ENCODE measurements at regions not wholly inside any gene's neighbourhood (a gene's known extent, or its start where the extent isn't known, plus 50 kb on each side); places are given as distances from the start of the nearest gene placed in this dataset.
"Not testable (repeated sequence)": the region's sequence is repeated elsewhere in the genome, so short reads cannot be mapped to it uniquely, and the experiment has no call there.

GRCh38 chr17:71485426-71485825 lies 635.4 kb upstream of the SOX9 start:
- no peak for DNase-seq (ENCODE audit: low spot score)

DNA sequence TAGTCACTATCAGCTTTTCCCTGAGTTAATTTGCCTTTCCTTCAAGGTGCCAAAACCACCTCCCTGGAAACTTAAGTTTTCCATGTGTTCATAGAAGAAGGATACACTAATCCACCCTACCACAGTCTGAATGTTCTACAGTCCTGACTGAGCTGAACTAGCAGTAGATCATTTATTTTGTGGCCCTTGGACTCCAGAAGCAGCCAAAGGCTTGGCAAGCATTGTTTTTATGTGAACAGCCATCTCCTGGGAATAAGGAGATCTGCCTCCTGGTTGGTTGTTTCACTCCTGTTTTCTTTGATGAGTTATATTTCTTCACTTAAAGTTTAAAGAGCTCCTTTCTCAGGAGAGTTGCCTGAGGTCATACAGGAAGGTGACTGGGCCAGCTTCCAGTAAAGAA lies 634.6 kb upstream of the SOX9 start:
- no peak for DNase-seq (ENCODE audit: low spot score)

GRCh38 chr17:71488851-71489250 lies 632.0 kb upstream of the SOX9 start:
- DNase-seq (ENCODE audit: low spot score) = no peak

DNA sequence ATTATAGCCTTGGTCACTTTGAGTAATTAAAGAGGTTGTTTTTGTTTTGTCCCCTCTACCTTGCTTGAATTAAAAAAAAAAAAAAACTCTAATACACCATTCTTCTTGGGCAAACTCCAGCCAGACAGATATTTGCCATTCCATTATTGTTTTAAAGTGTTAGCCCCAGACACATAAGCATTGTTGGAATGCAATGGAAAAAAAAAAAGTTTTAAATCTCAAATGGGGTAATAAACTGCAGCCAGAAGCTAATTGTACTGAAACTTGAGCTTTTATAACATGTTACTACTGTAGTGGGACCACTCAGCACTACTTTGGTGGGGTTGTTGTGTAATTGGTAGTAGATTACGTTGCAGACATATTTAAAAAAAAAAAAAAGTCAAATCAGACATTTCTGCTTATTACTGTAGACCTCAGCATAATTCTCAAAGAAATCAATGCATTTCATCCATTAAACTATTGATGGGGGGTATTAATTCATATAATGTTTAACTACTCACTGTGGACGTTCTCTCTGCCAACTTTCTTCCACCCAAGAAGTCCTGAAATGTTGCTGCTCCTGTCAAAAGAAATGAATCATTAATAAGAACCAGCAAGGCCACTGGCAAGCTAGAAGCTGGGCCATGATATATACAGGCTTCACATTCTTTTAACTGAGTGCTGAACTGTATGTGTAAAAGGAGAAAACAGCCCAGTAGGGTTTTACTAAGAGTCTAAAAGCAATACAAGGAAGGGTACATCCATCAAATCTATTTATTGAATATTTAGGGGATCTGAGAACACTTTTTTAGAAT lies 626.6 kb upstream of the SOX9 start:
- DNase-seq (ENCODE audit: low spot score) = no peak

GRCh38 chr17:71495420-71495819 lies 625.4 kb upstream of the SOX9 start:
- no peak for DNase-seq (ENCODE audit: low spot score)

GRCh38 chr17:71496552-71496951 lies 624.3 kb upstream of the SOX9 start:
- no peak for DNase-seq (ENCODE audit: low spot score)

- no peak for DNase-seq (ENCODE audit: low spot score)
Observed at GRCh38 chr17:71500761-71501555, 619.9 kb upstream of the SOX9 start.

DNA sequence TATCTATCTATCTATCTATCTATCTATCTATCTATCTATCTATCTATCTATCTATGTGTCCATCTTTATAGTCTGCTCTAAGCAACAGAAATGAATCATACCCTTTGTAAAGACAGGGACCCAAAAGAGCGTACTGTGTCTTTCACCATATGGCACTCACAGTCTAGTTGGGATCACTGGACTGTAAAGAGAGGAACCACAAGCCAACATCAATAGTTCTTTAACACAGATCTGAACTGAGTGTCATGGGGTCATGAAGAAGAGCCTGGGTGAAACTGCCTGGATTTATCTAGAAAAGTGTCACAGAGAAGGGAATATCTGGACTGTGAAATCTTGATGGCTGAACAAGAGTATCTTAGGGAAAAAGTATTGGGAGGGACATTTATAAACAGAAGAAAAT lies 619.1 kb upstream of the SOX9 start:
- DNase-seq (ENCODE audit: low spot score) = no peak

- no peak for DNase-seq (ENCODE audit: low spot score)
Observed at GRCh38 chr17:71502443-71502842, 618.4 kb upstream of the SOX9 start.

DNA sequence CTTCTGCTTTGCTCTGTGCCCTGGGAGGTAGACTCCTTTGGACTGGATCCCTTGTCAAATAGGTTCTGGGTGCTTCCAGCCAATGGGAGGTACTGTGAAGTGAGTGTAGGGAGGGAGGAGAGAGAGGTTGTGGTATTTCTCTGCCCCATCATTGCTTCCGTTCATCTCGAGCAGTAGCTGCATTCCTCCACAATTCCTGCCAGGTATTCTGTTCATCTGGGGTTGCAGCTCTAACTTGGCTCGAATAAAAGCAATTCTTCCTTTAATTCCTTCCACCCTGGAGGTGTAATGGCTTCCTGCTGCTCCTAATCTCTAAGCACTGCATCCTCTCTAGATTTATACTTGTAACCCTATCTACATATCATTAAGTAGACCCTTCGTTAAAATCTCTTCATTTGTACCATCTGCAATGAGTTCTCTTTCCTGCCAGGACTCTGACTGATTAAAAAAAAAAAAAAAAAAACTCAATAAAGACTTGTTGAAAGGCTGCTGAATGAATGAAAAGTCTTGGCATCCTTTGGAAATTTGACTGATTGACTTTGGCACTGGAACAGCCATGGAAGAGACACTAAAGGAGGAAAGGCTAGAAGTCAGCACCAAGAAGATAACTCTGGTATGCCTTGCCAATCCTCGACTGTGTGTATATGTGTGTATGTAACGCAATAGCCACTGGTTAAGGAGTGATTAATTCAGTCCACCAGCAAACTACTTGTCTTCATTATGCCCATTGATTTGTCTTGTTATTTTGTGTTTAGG lies 616.9 kb upstream of the SOX9 start:
- peak; percentile 4 for DNase-seq (ENCODE audit: low spot score)

GRCh38 chr17:71505200-71505599 lies 615.6 kb upstream of the SOX9 start:
- DNase-seq (ENCODE audit: low spot score) = no peak

- no peak for DNase-seq (ENCODE audit: low spot score)
Observed at GRCh38 chr17:71505981-71506380, 614.8 kb upstream of the SOX9 start.

GRCh38 chr17:71511266-71511995 lies 609.4 kb upstream of the SOX9 start:
- DNase-seq (ENCODE audit: low spot score) = no peak

DNA sequence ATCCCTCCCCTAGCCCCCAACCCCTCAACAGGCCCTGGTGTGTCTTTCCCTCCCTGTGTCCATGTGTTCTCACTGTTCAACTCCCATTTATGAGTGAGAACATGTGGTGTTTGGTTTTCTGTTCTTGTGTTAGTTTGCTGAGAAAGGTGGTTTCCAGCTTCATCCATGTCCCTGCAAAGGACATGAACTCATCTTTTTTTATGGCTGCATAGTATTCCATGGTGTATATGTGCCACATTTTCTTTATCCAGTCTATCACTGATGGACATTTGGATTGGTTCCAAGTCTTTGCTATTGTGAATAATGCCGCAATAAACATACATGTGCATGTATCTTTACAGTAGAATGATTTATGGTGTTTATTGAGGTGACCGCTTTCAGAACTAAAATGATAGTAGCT lies 607.1 kb upstream of the SOX9 start:
- not testable (repeated sequence) for DNase-seq (ENCODE audit: low spot score)

DNA sequence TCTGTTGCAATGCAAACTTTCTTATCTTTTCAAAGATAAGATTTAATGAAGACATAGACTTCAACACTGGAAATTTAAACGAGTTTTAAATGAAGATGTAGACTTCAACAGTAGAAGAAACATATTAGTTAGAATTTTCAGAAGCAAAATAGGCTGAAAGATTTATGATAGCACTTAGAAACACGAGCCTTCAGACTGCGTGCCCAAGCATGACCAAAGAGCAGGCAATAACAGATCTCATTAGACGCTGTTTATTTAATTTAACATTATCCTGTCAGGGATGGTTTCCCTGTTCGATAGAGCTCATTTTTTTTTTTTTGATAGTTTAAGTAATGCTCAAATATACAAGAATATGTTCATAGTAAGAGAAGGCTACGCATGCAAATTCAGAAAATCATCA lies 604.7 kb upstream of the SOX9 start:
- DNase-seq (ENCODE audit: low spot score) = no peak

GRCh38 chr17:71519285-71519684 lies 601.5 kb upstream of the SOX9 start:
- DNase-seq (ENCODE audit: low spot score) = no peak

GRCh38 chr17:71521724-71522123 lies 599.1 kb upstream of the SOX9 start:
- DNase-seq (ENCODE audit: low spot score) = no peak

DNA sequence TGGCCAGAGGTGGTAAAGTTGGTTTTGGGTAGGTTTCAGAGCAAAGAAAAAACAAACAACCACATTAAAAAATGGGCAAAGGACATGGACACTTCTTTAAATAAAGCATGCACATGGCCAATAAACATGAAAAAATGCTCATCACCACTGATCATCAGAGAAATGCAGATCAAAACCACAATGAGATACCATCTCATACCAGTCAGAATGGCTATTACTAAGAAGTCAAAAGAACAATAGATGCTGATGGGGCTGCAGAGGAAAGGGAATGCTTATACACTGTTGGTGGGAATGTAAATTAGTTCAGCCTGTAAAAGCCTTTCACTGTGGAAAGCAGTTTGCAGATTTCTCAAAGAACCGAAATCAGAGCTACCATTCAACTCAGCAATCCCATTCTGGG lies 598.4 kb upstream of the SOX9 start:
- DNase-seq (ENCODE audit: low spot score) = no peak

DNA sequence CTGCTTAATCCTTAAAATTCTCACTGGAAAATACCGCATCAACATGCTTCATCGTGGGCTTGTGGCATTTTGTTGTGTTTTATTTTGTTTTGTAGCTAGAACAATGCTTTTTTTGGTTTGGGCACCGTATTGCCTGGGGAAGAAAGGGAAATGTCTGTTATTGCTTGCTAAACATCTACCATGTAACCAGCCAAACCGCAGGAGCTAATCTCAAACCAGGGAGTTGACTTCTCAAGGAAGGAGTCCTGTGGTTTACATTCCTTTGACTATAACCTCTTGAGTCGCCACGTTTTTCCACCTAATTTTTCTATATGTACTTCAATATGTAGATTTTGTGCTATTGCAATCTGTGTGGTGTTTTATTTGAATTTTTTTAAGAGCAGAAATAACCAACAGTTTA lies 593.5 kb upstream of the SOX9 start:
- no peak for DNase-seq (ENCODE audit: low spot score)

DNA sequence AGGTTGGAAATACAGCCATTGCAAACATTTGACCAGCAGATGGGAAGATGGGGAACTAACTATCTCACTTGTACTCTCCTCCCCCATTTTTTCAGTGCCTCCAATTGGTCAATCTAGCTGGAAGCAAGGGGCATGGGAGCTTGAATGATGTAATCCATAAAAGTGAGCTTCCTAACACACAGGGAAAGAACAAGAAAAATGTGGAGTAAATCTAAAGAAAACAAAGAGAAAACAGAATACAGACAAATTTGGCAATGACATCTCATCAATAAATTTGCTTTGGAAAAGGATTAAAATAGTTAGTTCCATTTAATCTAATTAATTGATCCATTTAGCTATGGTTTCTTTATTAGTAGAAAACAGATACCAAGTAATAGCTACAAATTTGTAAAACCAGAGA lies 592.6 kb upstream of the SOX9 start:
- DNase-seq (ENCODE audit: low spot score) = no peak

GRCh38 chr17:71530248-71530647 lies 590.6 kb upstream of the SOX9 start:
- no peak for DNase-seq (ENCODE audit: low spot score)

GRCh38 chr17:71535321-71535720 lies 585.5 kb upstream of the SOX9 start:
- DNase-seq (ENCODE audit: low spot score) = no peak
